ENCODE measurements at regions not wholly inside any gene's neighbourhood (a gene's known extent, or its start where the extent isn't known, plus 50 kb on each side); places are given as distances from the start of the nearest gene placed in this dataset.

- no peak for FAIRE-seq
- DNase-seq (ENCODE audit: extremely low spot score, insufficient read length, low read depth): no peak
Observed at GRCh38 chr17:65287040-65287439, 149.9 kb downstream of the RGS9 start.

GRCh38 chr17:65283704-65284103 is 146.5 kb downstream of the RGS9 start:
- FAIRE-seq (no peak), DNase-seq (ENCODE audit: extremely low spot score, insufficient read length, low read depth) (no peak)

DNA sequence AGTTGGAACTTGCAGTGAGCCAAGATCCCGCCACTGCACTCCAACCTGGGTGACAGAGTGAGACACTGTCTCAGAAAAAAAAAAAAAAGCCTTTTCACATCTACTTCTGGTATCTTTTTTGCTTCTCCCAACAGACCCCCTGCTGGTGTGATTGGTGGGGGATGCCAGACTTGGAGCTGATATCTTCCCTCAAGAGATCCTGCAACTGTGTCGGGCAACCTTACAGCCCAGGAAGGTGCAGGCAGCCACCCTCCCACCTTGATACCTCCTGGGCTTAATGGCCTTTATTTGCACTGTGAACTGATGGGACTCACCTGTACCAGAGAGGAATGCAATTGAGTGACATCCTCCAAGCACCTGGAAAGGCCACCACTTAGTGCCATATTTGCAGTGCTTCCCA is 142.3 kb downstream of the RGS9 start:
- DNase-seq (ENCODE audit: extremely low spot score, insufficient read length, low read depth) (no peak), FAIRE-seq (no peak)

- FAIRE-seq (no peak), DNase-seq (ENCODE audit: extremely low spot score, insufficient read length, low read depth) (no peak)
Observed at GRCh38 chr17:65278820-65279184, 141.6 kb downstream of the RGS9 start.

DNA sequence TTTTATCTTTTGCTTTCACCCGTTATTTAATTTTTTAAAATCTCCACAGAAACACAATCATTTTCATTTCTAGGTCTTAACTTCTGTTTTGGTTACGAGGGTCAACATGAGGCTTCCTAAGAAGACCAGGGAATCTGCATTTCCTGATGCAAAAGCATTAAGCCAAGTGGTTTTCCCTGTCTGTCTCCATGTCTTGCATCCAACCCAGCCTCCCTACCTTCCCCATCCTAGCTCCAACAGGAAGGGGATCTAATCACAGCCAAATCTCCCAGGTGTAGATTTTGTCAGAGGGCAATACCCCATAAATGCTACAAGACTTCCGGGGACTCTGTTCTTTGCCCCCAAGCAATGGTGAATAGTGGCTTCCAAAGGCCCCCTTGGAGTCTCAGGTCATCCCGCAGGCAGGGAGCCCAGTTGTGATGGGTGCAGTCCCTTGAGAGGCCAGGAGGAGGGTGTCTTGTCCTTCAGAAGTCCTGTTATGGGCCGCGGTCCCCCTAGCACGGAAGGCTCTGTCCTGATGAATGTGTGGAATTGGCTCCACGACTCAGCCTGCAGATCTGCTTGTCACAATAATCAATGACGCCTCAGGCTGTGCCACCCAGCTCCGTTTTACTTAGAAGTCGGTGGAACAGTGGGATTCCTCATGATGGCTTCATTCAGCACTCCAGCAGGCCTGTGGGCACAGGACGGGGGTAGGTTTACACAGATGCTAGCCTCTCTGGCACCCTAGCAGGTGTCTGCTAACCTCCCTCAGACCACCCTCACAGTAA is 141.1 kb downstream of the RGS9 start:
- no peak for FAIRE-seq
- DNase-seq (ENCODE audit: extremely low spot score, insufficient read length, low read depth): no peak

GRCh38 chr17:65277576-65277975 is 140.4 kb downstream of the RGS9 start:
- FAIRE-seq (peak; percentile 62), DNase-seq (ENCODE audit: extremely low spot score, insufficient read length, low read depth) (no peak)
